Liver (tissue), 3 donors: ENCODE measurements at regions not wholly inside any gene's neighbourhood (a gene's known extent, or its start where the extent isn't known, plus 50 kb on each side); places are given as distances from the start of the nearest gene placed in this dataset.

Source experiments
- CTCF ChIP-seq: fragments of 150-350 bp; IDR thresholded peaks from 2 replicates; pipeline ENCODE4 v1.5.1; 2017; ENCODE audit warnings: improper control_type of control experiment, low read depth, low read length; ENCODE audit not compliant: missing input control
- GABPA ChIP-seq, 2 donors: IDR thresholded peaks in 1 of 2; conservative IDR thresholded peaks in 1 of 2; 2 replicates each; pipeline ENCODE4 v1.6.1; 2016; ENCODE audit warnings: antibody characterized with exemption in 2 of 2, mild to moderate bottlenecking in 1 of 2, moderate library complexity in 1 of 2
- JUND ChIP-seq, 2 donors: IDR thresholded peaks; 2 replicates each; pipeline ENCODE4 v1.6.1; 2016; ENCODE audit warnings: antibody characterized with exemption in 2 of 2
- MAX ChIP-seq: IDR thresholded peaks from 2 replicates; pipeline ENCODE4 v1.6.1; 2016; ENCODE audit warnings: antibody characterized with exemption
- RAD21 ChIP-seq, 2 donors: IDR thresholded peaks; 2 replicates each; pipeline ENCODE4 v1.6.1; 2016; ENCODE audit warnings: antibody characterized with exemption in 2 of 2, mild to moderate bottlenecking in 2 of 2
- RXRA ChIP-seq, 2 donors: IDR thresholded peaks; 2 replicates each; pipeline ENCODE4 v1.6.1; 2017 to 2018; ENCODE audit warnings: antibody characterized with exemption in 2 of 2, mild to moderate bottlenecking in 1 of 2
- donor health status: healthy.
- donor health status: healthy.

- no peak for TF ChIP-seq CTCF
- TF ChIP-seq JUND (IDR thresholded peaks at IDR 0.05) = no peak
- no peak for TF ChIP-seq RXRA (IDR thresholded peaks at IDR 0.05)
- no peak for TF ChIP-seq GABPA (IDR thresholded peaks at IDR 0.05 in 1 of 2, conservative IDR thresholded peaks at IDR 0.05 in 1 of 2)
- TF ChIP-seq MAX = no peak
- TF ChIP-seq RAD21 (IDR thresholded peaks at IDR 0.05) = no peak
Observed at GRCh38 chr1:18565321-18565720, 65.3 kb upstream of the PAX7 start.
